Epidermal melanocyte (primary cell): ENCODE measurements at regions not wholly inside any gene's neighbourhood (a gene's known extent, or its start where the extent isn't known, plus 50 kb on each side); places are given as distances from the start of the nearest gene placed in this dataset.
"Not testable (repeated sequence)": the region's sequence is repeated elsewhere in the genome, so short reads cannot be mapped to it uniquely, and the experiment has no call there.

ENCODE experiments used
- DNase-seq: peaks from one replicate; pipeline ENCODE4 v3.0.0; 2011; ENCODE audit warnings: low spot score; ENCODE audit not compliant: insufficient read length

- DNase-seq: no peak
Measured at GRCh38 chr7:51633596-51633995, 317.0 kb upstream of the COBL start.

GRCh38 chr7:51633006-51633405, 316.4 kb upstream of the COBL start:
- no peak for DNase-seq

DNA sequence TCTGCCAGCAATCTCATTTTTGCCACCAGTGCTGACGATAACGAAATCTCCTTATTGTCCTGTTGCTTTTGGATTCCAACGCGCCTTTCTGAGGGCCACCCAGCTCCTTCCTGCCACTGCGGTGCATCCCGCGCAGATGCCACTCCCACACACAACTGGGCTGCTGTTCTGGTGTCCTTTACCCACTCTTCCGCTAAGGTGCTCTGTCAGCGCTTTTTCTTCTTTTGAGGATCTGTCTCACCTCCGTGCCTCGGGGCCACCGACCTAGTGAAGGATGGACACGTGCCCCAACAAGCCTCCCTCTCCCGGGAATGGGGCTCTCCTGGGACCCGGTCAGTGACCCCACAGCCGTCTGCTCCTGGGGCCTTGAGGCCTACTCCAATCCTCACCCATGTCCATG, 314.3 kb upstream of the COBL start:
- DNase-seq: no peak

DNA sequence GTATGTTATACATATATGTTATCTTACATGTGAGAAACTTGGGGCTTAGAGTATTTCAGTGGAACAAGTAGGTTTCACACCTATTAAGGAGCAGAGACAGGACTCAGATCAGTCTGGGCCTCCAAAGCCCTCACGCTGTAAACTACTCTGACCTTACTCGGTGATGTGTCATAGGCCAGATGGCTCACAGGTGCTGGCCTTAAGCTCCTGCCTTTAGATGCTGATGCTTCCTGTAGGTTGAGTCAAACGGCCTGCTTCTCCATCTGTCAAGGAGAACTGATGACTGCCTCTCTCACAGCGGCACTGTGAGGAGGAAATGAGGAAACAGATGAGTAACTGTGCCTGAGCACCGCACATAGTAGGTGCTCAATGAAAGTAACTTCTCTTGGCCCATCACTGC, 312.6 kb upstream of the COBL start:
- no peak for DNase-seq

DNA sequence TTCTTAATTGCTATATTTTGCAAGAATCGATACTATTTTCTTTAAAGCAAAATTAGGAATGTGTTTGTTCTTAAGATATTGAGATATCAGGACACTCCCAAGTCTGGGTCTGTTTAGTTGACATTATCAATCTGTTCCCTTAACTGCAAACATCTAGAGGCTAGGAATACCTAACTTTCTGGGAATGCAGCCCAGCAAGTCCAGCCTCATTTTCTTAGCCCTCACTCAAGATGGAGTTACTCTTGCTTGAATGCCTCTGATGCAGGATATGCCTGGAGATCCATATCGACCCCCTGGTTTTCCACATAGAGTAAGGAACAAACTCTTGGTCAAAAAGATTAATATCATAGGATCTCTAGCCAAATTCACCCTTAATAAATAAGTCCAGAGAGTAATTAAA, 305.3 kb upstream of the COBL start:
- no peak for DNase-seq

- no peak for DNase-seq
Measured at GRCh38 chr7:51620706-51621105, 304.1 kb upstream of the COBL start.

- no peak for DNase-seq
Measured at GRCh38 chr7:51619880-51620279, 303.3 kb upstream of the COBL start.

DNA sequence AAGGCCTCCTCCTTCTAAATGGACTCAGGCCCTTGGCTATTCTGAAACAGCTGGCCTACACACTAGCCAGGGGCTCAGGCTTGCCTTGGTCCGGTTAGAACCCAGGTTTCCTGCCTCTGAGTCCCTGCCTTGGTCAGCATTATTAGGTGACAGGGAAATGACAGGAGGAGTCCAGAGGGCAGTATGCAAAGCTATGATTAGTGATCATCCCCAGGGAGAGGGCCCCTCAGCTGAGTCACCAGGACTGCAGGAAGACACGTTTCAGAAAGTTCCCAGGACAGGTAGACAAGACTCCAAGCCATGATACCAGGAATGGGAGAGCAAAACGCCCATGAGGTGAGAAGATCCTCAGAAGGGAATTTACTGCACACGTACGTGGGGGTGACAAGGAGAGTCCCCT, 301.1 kb upstream of the COBL start:
- DNase-seq: no peak

DNA sequence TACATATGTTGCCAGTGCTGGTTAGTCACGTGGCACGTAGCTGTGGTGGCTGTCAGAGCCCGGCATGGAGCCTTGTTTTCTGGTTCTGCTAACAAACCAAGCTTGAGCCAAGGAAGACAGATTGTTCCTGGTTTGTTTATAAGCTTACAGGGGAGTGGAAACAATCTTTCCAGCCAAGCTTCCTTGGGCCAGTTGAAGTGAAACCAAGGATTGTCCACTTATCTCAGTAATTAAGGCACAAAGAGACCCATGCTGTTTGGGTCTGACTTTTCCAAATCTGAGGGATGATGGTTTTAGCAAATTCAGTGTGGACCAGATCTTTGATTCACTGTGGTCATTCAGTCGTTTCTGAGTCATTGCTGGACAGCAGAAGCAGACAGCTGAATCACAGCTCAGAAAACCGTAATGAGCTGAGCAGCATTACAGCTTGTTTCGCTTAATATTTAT, 297.3 kb upstream of the COBL start:
- no peak for DNase-seq

DNA sequence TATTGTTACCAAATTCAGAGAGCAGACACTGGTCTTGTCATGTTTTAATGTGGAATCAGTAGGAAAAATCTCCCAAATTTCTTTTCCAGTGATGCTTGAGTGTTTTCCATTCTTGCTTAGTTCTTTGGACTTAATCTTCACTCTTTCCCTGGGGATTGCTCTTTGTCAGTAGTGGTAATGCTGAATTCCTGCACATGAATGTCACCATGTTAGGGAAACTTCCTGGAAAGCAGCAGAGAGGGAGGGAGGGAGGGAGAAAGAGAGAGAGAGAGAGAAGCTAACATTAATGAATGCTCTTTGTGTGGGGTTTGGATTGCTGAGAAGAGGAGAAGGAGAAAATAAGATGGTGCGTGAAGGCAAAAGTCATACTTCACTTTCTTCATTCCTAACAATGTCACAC, 295.3 kb upstream of the COBL start:
- no peak for DNase-seq

DNA sequence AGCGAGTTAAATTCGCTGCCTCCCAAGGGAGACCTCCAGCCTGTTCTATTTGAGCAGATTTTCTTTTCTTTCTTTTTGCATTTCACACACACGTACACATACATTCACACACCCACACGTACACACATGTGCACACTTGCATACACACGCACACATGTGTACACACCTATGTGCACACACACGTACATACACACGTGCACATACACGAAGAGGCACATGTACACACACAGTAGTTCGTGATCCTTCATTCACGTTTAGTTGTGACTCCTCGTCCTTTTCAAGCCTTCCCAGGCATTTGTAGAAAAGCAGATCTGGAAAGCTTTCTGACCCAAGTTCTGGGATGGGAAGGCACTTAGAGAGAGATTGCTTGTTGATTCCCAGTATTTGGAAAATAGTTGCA, 290.8 kb upstream of the COBL start:
- DNase-seq: no peak

- DNase-seq: no peak
Measured at GRCh38 chr7:51606601-51607154, 290.1 kb upstream of the COBL start.

DNA sequence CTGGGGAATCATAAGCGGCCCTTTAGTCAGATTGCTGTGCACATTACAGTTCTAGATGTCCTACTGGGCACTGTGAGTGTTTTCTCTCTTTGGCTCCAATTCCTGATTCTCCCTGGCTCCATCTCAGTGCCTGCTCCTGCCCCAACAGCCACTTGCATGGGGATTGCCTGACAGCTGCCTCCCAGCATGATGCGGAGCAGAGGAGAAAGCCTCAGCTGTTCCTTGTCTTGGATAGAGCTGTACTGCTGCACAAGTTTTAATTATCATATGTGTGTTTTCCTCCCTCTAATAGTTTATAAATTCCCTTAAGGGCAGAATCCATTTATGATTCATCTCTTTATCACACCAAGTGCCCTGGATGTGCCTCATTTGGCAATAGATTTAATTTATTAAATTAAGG, 285.8 kb upstream of the COBL start:
- DNase-seq: no peak

GRCh38 chr7:51601461-51601860, 284.9 kb upstream of the COBL start:
- no peak for DNase-seq

DNA sequence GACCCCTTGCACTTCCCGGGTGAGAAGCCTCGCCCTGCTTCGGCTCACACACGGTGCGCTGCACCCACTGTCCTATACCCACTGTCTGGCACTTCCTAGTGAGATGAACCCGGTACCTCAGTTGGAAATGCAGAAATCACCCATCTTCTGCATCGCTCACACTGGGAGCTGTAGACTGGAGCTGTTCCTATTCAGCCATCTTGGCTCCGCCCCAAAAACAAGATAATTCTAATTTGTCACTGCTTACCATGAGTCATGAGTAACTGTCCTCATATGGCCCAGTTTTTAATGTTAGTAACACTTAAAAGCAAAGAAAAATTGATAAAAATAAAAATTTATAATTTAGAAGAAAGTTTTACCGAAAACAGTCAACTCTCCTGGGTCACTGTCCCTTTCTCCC, 283.3 kb upstream of the COBL start:
- not testable (repeated sequence) for DNase-seq

DNA sequence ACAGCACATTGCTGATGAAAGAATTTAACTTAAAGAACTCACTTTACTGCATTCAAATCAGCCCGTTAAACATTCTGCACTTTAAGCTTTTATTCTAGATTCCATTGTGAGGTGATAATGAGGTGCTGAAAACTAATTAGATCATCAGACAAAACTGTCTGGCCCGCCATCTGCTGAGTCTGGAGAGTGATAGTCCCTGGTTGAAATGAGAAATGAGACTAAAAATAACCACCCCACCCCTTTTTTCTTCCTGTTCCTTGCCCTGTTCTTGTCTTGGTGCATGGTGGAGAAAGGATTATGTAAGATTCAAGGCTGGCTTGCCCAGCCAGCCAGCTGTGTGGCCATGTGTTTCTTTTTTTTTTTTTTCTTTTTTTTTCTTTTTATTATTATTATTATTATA, 277.0 kb upstream of the COBL start:
- no peak for DNase-seq

- no peak for DNase-seq
Measured at GRCh38 chr7:51592842-51593599, 276.4 kb upstream of the COBL start.

GRCh38 chr7:51591223-51591622, 274.6 kb upstream of the COBL start:
- DNase-seq: no peak

- no peak for DNase-seq
Measured at GRCh38 chr7:51590746-51591145, 274.1 kb upstream of the COBL start.

DNA sequence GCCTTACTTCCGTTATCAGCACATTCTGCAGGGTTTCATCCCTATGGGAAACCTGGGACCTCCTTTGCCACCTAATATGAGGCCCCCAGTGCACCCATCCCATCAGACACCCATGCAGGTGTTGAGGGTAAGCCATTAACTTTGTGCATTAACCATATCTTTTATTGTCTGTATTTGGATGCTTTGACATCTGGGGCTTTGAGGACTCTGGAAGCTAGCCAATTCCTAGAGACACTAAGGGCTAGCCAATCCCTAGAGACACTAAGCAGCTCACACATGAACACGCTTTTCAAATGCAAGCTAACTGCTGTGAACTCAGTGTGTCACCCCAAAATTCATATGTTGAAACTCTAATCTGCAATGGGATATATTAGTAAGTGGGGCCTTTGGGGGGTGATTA, 272.5 kb upstream of the COBL start:
- DNase-seq: no peak

- DNase-seq: no peak
Measured at GRCh38 chr7:51587604-51588003, 271.0 kb upstream of the COBL start.

DNA sequence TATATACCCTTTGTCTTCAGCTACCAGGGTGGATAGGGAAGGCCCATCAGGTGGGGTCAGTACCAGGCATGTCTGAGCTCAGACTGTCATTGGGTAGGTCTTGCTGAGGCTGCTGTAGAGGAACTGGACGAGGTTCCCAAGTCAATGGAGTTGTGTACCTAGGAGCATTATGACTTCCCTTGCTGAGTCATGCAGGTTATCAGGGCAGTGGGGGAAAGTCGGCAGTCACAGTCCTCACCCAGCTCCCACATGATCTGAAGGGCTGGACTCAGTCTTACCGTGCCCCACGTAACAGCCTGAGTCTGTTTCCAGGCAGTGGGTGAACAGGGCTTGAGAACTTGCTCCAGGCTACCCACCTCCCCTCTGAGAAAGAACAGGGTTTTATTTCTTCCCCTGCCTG, 260.8 kb upstream of the COBL start:
- no peak for DNase-seq

DNA sequence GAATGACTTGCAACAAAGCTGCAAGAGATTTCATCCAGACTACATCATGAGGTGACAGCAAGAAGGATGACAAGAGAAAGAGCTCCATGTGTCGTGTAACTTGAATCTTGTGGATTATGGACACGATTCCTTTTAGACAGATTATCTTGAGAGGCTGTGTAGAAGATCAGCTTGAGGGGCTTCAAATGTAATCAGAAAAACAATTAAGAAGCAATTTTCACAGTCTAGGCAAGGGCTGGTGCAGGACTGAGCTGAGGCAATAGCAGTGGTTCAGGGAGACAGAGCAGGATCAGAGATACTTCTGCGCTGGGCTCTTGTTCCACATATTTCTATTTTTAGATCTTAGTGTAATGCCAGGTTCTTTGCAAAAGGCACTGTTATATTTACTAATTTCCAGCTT, 253.0 kb upstream of the COBL start:
- DNase-seq: no peak
